ENCODE measurements at regions not wholly inside any gene's neighbourhood (a gene's known extent, or its start where the extent isn't known, plus 50 kb on each side); places are given as distances from the start of the nearest gene placed in this dataset.
"Not testable (repeated sequence)": the region's sequence is repeated elsewhere in the genome, so short reads cannot be mapped to it uniquely, and the experiment has no call there.

- not testable (repeated sequence) for TF ChIP-seq EZH2 (IDR thresholded peaks at IDR 0.05; ENCODE audit: low read length, missing control alignments); CTCF (conservative IDR thresholded peaks at IDR 0.05 in 1 of 2, IDR thresholded peaks at IDR 0.05 in 1 of 2; ENCODE audit: low read depth in 1 of 2, low read length in 2 of 2)
Observed at GRCh38 chr13:55178582-55178981, 1962.1 kb upstream of the PRR20A start.
